GM12864 (cell line): ENCODE measurements at regions not wholly inside any gene's neighbourhood (a gene's known extent, or its start where the extent isn't known, plus 50 kb on each side); places are given as distances from the start of the nearest gene placed in this dataset.

Experiments used
- DNase-seq: peaks from one replicate; pipeline ENCODE4 v3.0.0-alpha.2; 2011; ENCODE audit warnings: low read depth
- H3K4me3 ChIP-seq: 2 replicates; pipeline ENCODE4 v1.5.1; 2011; ENCODE audit warnings: mild to moderate bottlenecking, low read depth, low read length, control low read depth
- CTCF ChIP-seq: IDR thresholded peaks from 2 replicates; pipeline ENCODE4 v1.5.1; 2011; ENCODE audit warnings: low read depth, mild to moderate bottlenecking, moderate library complexity, low read length, control low read depth, inconsistent platforms; ENCODE audit errors: missing control alignments

- no peak for DNase-seq
- TF ChIP-seq CTCF = no peak
- no peak overlapping the region for H3K4me3 ChIP-seq
Observed at GRCh38 chr21:24011087-24011486, 1596.2 kb downstream of the MRPL39 start.

GRCh38 chr21:24007592-24007991 lies 1599.7 kb downstream of the MRPL39 start:
- no peak overlapping the region for H3K4me3 ChIP-seq
- TF ChIP-seq CTCF = no peak
- DNase-seq = no peak

GRCh38 chr21:23986987-23987386 lies 1620.3 kb downstream of the MRPL39 start:
- no peak for DNase-seq
- no peak overlapping the region for H3K4me3 ChIP-seq
- TF ChIP-seq CTCF = no peak

- DNase-seq = no peak
- no peak for TF ChIP-seq CTCF
- no peak overlapping the region for H3K4me3 ChIP-seq
Observed at GRCh38 chr21:23986214-23986613, 1621.1 kb downstream of the MRPL39 start.

DNA sequence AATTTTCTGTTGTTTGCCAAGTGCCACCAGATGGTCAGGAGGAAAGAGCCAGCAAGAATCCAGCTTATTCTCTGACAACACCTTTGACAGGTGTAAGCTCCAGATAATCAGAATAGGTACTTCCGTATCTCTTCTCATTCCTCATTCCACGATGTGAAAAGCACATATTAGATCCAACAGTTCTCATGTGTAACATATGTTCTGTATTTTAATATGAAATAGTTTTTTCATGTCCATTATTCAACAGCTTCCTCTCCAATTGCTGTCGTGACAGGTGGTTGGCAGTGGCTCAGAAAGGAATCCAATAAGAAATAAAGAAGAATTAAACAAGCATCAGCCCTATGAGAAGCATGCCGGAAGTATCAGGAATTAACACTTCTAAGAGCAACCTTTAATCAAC lies 1624.7 kb downstream of the MRPL39 start:
- no peak overlapping the region for H3K4me3 ChIP-seq
- DNase-seq = no peak
- no peak for TF ChIP-seq CTCF

GRCh38 chr21:23977971-23978370 lies 1629.3 kb downstream of the MRPL39 start:
- no peak for DNase-seq
- no peak overlapping the region for H3K4me3 ChIP-seq
- no peak for TF ChIP-seq CTCF

DNA sequence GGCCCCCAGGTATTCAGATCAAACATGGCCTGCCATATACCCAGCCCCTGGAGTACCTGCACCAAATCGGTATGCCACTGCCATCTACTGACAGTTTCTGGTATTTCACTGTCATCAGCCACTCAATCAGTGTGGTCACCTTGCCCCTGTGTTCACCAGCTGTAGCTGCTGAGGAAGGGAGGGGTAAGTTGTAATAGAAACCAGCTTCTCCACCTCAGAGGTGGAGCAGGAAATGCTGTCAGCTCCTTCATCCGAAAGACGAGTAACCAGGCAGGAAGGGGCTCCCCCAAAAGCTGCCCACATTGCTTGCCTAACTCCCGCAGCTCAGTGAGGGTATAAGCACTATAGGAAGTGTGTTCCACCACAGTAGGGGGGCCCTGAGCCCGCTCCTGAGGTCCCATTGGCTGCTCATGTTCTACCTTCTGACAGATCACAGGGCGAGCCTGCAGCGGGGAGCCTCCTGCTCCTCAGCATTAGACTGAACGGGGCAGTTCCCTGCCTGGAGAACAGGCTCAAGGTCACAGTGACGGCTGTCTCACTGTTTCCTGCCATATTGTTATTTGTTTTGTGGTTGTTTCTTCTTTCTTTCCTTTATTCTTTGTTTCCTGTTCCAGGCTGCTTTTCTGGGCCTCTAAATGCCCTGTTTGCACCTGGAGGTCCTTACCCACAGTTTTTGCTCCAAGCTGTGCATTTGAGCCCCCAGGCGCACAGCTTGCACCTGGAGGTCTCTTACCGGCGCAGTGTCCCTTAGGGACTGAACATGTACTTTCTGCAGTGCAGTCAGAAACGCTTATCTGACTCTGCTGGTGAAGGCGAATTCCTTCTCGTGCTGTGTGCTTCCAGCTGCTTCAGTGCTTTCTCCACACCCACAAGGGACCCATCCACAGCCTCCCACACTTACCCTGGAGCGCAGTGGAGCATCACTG lies 1638.3 kb downstream of the MRPL39 start:
- H3K4me3 ChIP-seq = no peak overlapping the region
- TF ChIP-seq CTCF = peak; percentile 64
- peak; percentile 10 for DNase-seq
